H9 (cell line): ENCODE measurements at regions not wholly inside any gene's neighbourhood (a gene's known extent, or its start where the extent isn't known, plus 50 kb on each side); places are given as distances from the start of the nearest gene placed in this dataset.

Experiments
- DNase-seq: peaks from one replicate; pipeline ENCODE4 v3.0.0-alpha.2; 2017
- H2AFZ ChIP-seq: one replicate; pipeline ENCODE4 v1.6.1; 2013; ENCODE audit warnings: mild to moderate bottlenecking, low read length, control low read depth, moderate library complexity
- H2AK5ac ChIP-seq: 2 replicates; pipeline ENCODE4 v1.6.1; 2013; ENCODE audit warnings: low read length, control low read depth, mixed read lengths; ENCODE audit not compliant: insufficient read length
- H2BK120ac ChIP-seq: one replicate; pipeline ENCODE4 v1.6.1; 2013; ENCODE audit warnings: low read depth, mild to moderate bottlenecking, low read length, control low read depth, inconsistent platforms; ENCODE audit not compliant: poor library complexity, severe bottlenecking
- H2BK12ac ChIP-seq: 2 replicates; pipeline ENCODE4 v1.6.1; 2013; ENCODE audit warnings: low read length, control low read depth, mixed read lengths, low read depth; ENCODE audit not compliant: insufficient read length
- H2BK15ac ChIP-seq: 2 replicates; pipeline ENCODE4 v1.6.1; 2013; ENCODE audit warnings: low read depth, low read length, control low read depth
- H2BK20ac ChIP-seq: one replicate; pipeline ENCODE4 v1.6.1; 2013; ENCODE audit warnings: low read depth, mild to moderate bottlenecking, low read length, control low read depth, inconsistent platforms; ENCODE audit not compliant: poor library complexity, severe bottlenecking
- H2BK5ac ChIP-seq: 2 replicates; pipeline ENCODE4 v1.6.1; 2013; ENCODE audit warnings: low read length, control low read depth, mixed read lengths; ENCODE audit not compliant: insufficient read length
- H3K14ac ChIP-seq: 2 replicates; pipeline ENCODE4 v1.6.1; 2013; ENCODE audit warnings: low read length, control low read depth; ENCODE audit not compliant: insufficient read depth
- H3K18ac ChIP-seq: 2 replicates; pipeline ENCODE4 v1.6.1; 2013; ENCODE audit warnings: low read depth, mild to moderate bottlenecking, mixed read lengths, low read length, control low read depth; ENCODE audit not compliant: insufficient read length
- H3K23ac ChIP-seq: 2 replicates; pipeline ENCODE4 v1.6.1; 2013; ENCODE audit warnings: low read length, control low read depth, mixed read lengths, low read depth; ENCODE audit not compliant: insufficient read length
- H3K23me2 ChIP-seq: 2 replicates; pipeline ENCODE4 v1.6.1; 2013; ENCODE audit warnings: low read depth, mild to moderate bottlenecking, mixed read lengths, low read length, control low read depth; ENCODE audit not compliant: insufficient read length, poor library complexity, severe bottlenecking
- H3K27ac ChIP-seq: 2 replicates; pipeline ENCODE4 v1.5.1; 2013; ENCODE audit warnings: low read length, control low read depth, mixed read lengths, low read depth; ENCODE audit not compliant: insufficient read length
- H3K27me3 ChIP-seq: 2 replicates; pipeline ENCODE4 v1.6.1; 2013; ENCODE audit warnings: low read length, control low read depth, inconsistent platforms; ENCODE audit not compliant: insufficient read depth
- H3K4ac ChIP-seq: 2 replicates; pipeline ENCODE4 v1.6.1; 2013; ENCODE audit warnings: low read depth, mild to moderate bottlenecking, control low read depth, inconsistent platforms, low read length, moderate library complexity
- H3K4me1 ChIP-seq: 2 replicates; pipeline ENCODE4 v1.6.1; 2013; ENCODE audit warnings: low read length, control low read depth, inconsistent platforms; ENCODE audit not compliant: insufficient read depth
- H3K4me2 ChIP-seq: 2 replicates; pipeline ENCODE4 v1.6.1; 2013; ENCODE audit warnings: low read length, control low read depth, mixed read lengths; ENCODE audit not compliant: insufficient read length, insufficient read depth
- H3K56ac ChIP-seq: 2 replicates; pipeline ENCODE4 v1.6.1; 2013; ENCODE audit warnings: low read depth, mild to moderate bottlenecking, mixed read lengths, low read length, control low read depth; ENCODE audit not compliant: insufficient read length
- H3K79me1 ChIP-seq: 2 replicates; pipeline ENCODE4 v1.6.1; 2013; ENCODE audit warnings: low read depth, mild to moderate bottlenecking, moderate library complexity, low read length, control low read depth, inconsistent platforms; ENCODE audit not compliant: insufficient read depth, poor library complexity, severe bottlenecking
- H3K79me2 ChIP-seq: 2 replicates; pipeline ENCODE4 v1.6.1; 2013; ENCODE audit warnings: low read length, control low read depth, inconsistent platforms; ENCODE audit not compliant: insufficient read depth
- H3K9ac ChIP-seq: 2 replicates; pipeline ENCODE4 v1.6.1; 2013; ENCODE audit warnings: low read length, control low read depth, mixed read lengths; ENCODE audit not compliant: insufficient read length; ENCODE audit errors: extremely low read depth
- H3K9me3 ChIP-seq: one replicate; pipeline ENCODE4 v1.6.1; 2013; ENCODE audit warnings: low read depth, low read length, inconsistent platforms; ENCODE audit not compliant: control insufficient read depth
- H3T11ph ChIP-seq: one replicate; pipeline ENCODE4 v1.6.1; 2013; ENCODE audit warnings: mild to moderate bottlenecking, low read length, control low read depth, inconsistent platforms
- H4K20me1 ChIP-seq: one replicate; pipeline ENCODE4 v1.6.1; 2013; ENCODE audit not compliant: control insufficient read depth, insufficient read length, insufficient read depth
- H4K5ac ChIP-seq: 2 replicates; pipeline ENCODE4 v1.6.1; 2013; ENCODE audit warnings: low read depth, mild to moderate bottlenecking, mixed read lengths, low read length, control low read depth; ENCODE audit not compliant: insufficient read length
- H4K8ac ChIP-seq: replicated peaks from 2 replicates; pipeline ENCODE4 v1.6.1; 2013; ENCODE audit warnings: low read length, control low read depth, mixed read lengths, low read depth; ENCODE audit not compliant: insufficient read length
- H4K91ac ChIP-seq: 2 replicates; pipeline ENCODE4 v1.6.1; 2013; ENCODE audit warnings: low read depth, mild to moderate bottlenecking, moderate library complexity, mixed read lengths, low read length, control low read depth; ENCODE audit not compliant: insufficient read length
- H3K27ac Mint-ChIP-seq, 3 experiments: 2 replicates in 2 of 3; 3 replicates in 1 of 3; pipeline ENCODE4 v1.8.0; 2020 to 2021; ENCODE audit warnings: mixed read lengths in 3 of 3, mild to moderate bottlenecking in 1 of 3, moderate library complexity in 1 of 3
- H3K27me3 Mint-ChIP-seq: 2 replicates; pipeline ENCODE4 v1.8.0; 2021; ENCODE audit warnings: low read depth, mild to moderate bottlenecking, moderate library complexity, mixed read lengths
- H3K36me3 Mint-ChIP-seq, 3 experiments: 2 replicates in 2 of 3; 3 replicates in 1 of 3; pipeline ENCODE4 v1.8.0; 2020 to 2021; ENCODE audit warnings: low read depth in 3 of 3, mixed read lengths in 3 of 3; ENCODE audit not compliant: insufficient read depth in 1 of 3
- H3K4me1 Mint-ChIP-seq, 2 experiments: 2 replicates each; pipeline ENCODE4 v1.8.0; 2020; ENCODE audit warnings: mixed read lengths in 2 of 2
- H3K4me3 Mint-ChIP-seq, 2 experiments: 2 replicates in 1 of 2; 3 replicates in 1 of 2; pipeline ENCODE4 v1.8.0; 2020 to 2021; ENCODE audit warnings: mild to moderate bottlenecking in 2 of 2, mixed read lengths in 2 of 2, moderate library complexity in 1 of 2
- H3K9me3 Mint-ChIP-seq, 2 experiments: 2 replicates in 1 of 2; 3 replicates in 1 of 2; pipeline ENCODE4 v1.8.0; 2020; ENCODE audit warnings: mild to moderate bottlenecking in 2 of 2, mixed read lengths in 2 of 2, moderate library complexity in 1 of 2
- CTCF ChIP-seq: fragments of 200-600 bp; sonication (generic); conservative IDR thresholded peaks from 3 replicates; pipeline ENCODE4 v1.8.0; 2021; ENCODE audit warnings: antibody characterized with exemption, mild to moderate bottlenecking
- WGBS: extraction: QIAGEN DNeasy Blood & Tissue Kit; methylation state at CpG from one replicate; pipeline ENCODE4 v1.1.7; 2013; ENCODE audit warnings: missing lambda C conversion rate, low lambda C conversion rate, mixed read lengths; ENCODE audit not compliant: insufficient read length; ENCODE audit errors: extremely low coverage; 5-methylcytosine and 5-hydroxymethylcytosine counted together

GRCh38 chr9:1373445-1373844 is 323.3 kb downstream of the DMRT2 start:
- Histone ChIP-seq H2AFZ (no peak overlapping the region), H3K27ac (no peak overlapping the region), H3K18ac (no peak overlapping the region), H4K91ac (no peak overlapping the region), H2AK5ac (no peak overlapping the region), H2BK12ac (no peak overlapping the region), H2BK20ac (no peak overlapping the region), H2BK120ac (no peak overlapping the region), H3K23ac (no peak overlapping the region), H2BK5ac (no peak overlapping the region), H3K4ac (no peak overlapping the region), H4K5ac (no peak overlapping the region), H3K79me2 (no peaks in the 10 kb centered on the region), H3K27me3 (no peaks in the 10 kb centered on the region; the same call in 1 of the 2 replicates), H3K56ac (no peak overlapping the region), H3K23me2 (no peaks in the 10 kb centered on the region), H3K4me1 (no peaks in the 10 kb centered on the region), H4K8ac (no peak overlapping the region), H2BK15ac (no peak overlapping the region), H3K9me3 (peaks cover 11% of the 10 kb centered on the region), H4K20me1 (no peaks in the 10 kb centered on the region), H3K14ac (no peak overlapping the region), H3K9ac (no peak overlapping the region), H3K4me2 (no peak overlapping the region), H3T11ph (no peak overlapping the region), H3K79me1 (no peaks in the 10 kb centered on the region)
- Mint-ChIP-seq H3K27me3 (peaks cover 5% of the 10 kb centered on the region; the same call in 1 of the 2 replicates), H3K9me3 (peaks cover 0 to 37% of the 10 kb centered on the region in 2 experiments; a peak in 3 of 5 replicates), H3K4me1 (no peaks in the 10 kb centered on the region), H3K4me3 (no peak overlapping the region), H3K27ac (no peak overlapping the region), H3K36me3 (no peaks in the 10 kb centered on the region)
- no peak for DNase-seq
- no peak for TF ChIP-seq CTCF
- WGBS, result no CpG with 5 or more reads among the region's 5 CpGs
